HG03354 (cell line): ENCODE measurements at regions not wholly inside any gene's neighbourhood (a gene's known extent, or its start where the extent isn't known, plus 50 kb on each side); places are given as distances from the start of the nearest gene placed in this dataset.

Source experiments
- ATAC-seq: cut with Tn5 transposase; IDR thresholded peaks from one replicate; pipeline ENCODE4 v1.9.1; 2021; ENCODE audit warnings: mild to moderate bottlenecking; ENCODE audit not compliant: unreplicated experiment, poor library complexity, severe bottlenecking

DNA sequence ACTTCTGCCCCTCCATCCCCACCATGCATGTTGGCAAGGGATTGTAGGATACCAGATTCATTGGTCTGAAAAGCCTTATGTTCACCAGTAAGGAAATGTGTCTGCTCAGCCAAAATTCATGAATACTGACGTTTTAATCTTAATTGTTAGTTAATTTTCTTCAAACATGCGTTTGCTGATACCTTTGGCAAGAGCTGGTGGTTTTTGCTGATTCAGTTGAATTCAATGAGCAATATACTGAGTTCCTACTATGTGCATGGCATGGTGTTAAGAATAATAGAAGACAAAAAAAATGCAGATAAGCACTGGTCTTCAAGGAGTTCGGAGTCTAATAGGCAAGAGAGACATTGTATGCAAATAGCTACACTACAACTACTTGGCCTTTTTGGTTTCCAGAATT, 811.6 kb downstream of the BCL11A start:
- no peak for ATAC-seq

DNA sequence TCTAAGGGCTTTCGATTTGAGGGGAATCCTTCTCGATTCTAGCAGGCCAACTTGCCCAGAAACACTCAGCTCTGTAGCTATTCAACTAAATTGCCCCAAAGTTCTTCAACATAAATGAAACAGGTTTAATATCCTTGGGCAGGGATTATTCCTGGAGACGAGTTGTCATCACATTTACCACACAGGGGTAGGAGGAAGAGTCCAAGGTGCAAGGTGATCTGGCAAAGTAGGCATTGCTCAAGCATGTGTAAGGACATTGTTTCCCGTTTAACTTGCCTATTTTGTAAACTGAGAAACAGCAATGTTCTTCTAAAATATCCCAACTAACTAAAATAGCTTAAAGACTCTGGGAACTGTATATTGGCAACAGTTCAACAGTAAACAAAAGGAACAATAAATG, 814.3 kb downstream of the BCL11A start:
- no peak for ATAC-seq

DNA sequence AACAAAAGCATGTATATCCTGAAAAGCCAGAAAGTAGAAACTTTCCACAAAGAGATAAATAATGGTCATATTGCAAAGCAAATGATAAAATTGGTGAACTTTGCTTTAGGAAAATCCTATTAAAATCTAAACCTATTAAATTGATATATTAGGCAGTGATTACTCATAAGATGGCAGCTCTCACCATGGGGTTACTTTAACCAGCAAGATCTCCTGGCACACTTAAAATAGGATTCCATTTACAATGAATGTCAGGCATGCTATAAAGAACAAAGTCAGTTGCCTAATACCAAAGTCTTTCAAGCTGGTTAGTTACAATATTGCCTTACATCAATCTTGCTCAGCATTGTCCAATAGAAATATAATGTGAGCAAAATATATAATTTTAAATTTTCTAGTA, 816.2 kb downstream of the BCL11A start:
- no peak for ATAC-seq

DNA sequence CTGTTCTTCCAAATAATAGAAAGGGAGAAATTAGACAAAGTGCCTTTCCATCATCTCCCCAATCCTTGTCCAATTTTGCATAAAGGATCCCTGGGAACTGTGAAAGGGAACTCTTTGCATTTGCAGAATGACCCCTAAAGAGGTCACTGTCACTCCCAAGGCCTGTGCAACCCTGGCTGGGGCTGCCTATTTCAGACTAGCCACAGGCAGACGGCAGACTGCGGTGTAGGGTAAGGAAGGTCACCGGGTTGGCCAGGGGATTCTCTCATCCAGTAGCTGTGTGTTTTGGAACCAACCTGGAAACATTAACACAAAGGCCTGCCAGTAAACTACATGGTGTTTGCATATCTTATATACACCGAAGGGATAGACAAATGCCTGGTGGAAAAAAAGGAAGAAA, 818.7 kb downstream of the BCL11A start:
- ATAC-seq, result no peak

DNA sequence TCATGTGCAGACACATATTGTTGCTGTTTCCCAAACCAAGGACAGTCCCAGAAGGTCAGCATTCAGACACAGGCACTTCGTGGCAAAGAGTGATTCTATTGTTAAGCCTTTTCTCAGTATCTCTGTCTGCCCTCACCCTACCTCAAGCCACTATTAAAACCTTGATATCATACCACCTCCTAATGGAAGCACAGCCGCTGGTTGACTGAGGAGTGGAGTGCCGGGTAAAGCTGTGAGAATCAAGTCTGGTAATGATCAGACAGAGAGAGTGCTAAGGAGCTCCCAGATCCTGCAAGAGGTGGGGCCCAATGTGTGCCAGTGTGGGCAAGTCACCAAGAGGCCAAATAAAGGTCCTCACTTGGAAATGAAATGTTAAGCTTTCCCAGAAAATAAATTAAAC, 819.5 kb downstream of the BCL11A start:
- ATAC-seq, result no peak

DNA sequence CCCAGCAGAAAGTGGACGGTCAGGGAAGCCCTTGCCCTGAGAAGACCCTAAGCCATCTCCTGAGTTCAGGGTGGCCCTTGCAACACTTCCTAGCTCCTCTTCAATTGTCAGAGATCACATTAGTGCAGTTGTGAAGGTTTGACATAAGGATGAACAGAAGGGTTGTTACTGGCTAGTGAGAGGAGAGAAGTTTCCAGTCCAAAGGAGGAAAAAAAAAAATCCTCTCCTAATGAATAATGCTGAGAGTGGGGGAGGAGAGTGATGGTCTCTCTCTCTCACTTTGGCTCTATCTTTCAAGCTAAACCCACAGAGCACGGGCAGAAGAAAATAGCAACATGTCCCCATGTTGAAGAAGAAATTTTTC, 819.9 kb downstream of the BCL11A start:
- ATAC-seq, result no peak

DNA sequence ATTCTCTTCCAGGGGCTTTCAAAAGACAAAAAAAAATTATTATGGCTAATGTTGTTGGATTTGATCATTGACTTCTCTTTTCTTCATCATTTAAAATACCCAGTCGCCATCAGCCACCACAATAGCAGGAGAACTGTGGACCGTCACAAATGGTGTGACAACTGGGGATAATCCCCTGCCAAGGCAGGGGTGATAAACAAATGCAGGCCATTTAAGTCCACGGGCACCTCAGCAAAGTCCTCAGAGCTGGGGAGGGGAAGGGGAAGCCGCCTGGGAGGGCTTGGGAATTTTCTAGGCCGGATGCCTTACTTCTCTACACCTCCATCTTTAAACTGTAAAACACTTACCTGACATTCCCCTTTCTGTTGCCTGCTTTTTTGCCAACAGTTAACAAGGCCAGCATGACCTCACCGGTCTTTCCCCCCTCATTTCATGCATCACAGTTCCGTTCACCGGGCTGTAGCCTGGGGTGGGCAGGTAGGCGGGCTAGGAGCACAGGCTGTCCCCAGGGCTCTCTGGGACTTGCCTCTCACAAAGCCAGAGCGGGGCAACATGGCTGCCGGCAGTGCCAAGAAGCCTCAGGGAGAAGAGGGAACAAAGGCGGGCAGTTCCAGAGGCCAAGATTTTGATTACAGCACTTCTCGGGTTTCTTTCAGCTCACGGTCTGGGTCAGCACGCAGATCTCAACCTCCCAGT, 820.4 kb downstream of the BCL11A start:
- no peak for ATAC-seq

DNA sequence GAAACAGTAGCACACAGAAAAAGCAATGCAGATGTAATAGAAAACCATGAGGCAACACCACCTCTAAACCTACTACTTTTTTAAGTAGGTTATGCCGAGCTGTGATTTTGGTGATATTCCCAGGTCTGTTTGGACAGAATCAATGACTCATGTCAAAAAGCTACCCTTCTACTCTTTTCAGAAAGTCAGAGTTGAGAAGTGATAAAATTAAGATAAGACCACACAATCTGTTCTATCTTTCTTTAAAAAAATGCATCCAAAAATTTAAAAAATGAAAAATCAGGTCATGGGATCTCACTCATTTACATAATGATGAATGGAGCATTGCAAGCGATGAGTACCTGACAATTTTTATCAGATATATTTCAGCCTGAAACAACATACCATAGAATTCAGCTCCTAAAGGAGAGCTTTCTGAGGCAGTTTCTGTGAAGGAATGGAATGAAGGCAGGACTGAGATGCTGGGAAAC, 826.3 kb downstream of the BCL11A start:
- ATAC-seq, result no peak

DNA sequence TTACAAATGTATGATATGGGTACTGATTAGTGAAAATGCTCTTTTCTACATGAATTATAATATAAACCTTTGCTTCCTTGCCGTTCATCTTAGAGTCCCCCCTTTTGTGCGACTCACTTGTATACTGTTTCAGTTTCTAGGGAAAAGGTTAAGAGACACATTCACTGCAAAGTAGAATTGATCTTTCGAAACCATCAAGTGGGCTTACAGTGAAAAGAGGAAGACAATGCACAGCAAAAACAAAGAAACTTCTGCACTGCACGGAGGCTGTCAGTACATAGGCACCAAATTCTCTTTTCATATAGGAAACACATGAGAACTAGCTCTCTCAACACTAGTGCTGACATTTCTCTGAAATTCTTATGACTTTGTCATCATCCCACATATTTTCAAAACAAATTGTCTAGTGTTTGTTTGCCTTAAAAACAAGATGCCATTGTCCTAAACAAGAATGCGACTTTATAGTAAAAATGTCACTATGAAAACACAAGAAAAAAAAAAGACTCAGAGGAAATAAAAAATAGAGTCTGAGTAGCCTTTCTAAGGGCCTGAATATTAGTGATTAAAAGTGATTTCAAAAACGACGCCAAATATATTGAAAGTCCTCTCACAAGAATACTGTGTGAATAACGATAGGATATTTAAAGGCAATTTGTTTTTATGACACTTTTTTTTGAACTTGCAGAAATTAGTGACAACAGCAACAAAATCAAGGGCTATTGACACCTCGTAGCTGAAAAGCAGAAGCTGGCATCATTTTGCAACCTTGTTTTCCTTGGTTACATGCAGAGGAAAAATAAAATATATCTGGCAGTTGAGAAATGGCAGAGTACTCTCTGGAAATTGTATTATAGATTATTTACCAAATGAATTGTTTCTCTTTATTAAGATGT, 827.0 kb downstream of the BCL11A start:
- no peak for ATAC-seq

DNA sequence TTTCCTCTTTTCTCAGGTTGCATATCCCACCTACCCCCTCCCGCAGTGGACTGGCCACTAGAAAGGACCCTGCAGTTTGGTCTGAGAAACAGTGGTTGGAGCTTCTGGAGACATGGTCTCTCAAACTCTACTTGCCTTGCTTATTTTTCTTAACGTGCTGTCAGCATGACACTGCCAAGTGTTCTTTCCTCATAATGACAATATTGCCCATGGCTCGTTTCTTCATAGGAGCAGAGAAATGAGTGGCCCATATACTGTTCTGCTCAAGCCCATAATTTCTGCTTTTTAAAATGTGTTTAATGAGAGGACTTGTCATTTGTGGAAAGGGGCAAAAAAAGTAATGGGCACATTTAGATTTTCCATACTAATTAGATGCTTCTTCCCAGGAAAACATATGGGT, 828.7 kb downstream of the BCL11A start:
- ATAC-seq, result no peak

DNA sequence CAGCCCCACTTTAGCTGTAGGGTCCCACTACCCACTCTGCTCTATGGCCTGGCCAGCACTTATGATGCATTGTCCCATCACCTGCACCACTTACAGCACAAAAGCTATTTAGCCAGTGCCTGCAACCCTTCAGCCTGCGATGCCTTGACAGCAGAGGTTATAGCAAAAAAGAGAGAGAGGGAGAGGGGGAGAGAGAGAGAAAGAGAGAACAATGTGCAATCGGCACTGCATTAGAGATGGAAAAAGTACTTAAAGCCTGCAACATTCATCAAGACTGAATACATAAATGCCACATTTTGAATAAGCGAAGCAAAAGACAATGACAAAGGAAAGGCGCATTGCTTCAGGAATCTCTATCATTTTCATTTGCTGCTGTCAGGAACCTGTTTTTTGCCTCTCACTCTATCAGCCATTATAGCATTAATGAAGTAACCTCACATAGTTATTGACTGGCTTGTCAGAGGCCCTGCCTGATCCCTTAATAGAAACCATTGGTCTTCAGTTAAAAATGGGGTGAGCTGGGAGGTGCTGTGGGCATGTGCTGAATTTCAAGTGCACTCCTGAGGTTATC, 833.1 kb downstream of the BCL11A start:
- no peak for ATAC-seq

DNA sequence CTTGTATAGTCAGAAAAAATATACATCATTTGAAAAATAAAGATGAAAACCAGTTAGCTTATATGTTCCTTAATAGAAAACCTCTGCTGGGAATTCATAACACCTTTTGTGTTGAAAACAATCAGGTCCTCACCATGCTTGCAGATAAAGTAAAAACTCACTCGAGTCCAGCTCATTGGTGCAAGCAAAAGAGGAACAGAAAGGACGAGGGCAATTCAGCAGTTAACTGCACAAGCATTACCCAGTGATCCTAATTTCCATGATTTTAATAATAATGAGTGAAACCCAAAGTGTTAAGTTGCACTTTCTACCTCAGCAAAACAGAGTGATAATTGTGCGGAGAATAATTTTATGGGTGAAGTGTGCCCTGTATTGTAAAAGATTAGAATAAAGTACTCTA, 839.9 kb downstream of the BCL11A start:
- ATAC-seq, result no peak

DNA sequence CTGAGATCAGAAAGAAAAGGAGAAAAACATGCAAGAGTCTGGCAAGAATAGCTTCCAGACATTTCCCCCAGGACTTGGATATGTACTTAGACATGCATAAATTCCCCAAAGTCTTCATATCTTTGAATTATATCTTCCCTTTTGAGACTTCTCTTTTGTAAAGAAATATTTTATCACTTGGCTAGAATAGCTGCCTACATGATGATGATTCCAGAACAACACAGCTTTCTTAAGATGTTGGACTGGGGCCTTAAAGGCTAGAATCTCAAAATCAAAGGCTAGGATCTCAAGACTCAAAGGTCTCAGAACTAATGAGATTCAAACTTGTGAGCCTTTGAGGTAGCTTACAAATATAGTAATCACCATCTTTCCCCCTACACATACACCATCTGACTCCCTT, 842.3 kb downstream of the BCL11A start:
- ATAC-seq, result no peak

DNA sequence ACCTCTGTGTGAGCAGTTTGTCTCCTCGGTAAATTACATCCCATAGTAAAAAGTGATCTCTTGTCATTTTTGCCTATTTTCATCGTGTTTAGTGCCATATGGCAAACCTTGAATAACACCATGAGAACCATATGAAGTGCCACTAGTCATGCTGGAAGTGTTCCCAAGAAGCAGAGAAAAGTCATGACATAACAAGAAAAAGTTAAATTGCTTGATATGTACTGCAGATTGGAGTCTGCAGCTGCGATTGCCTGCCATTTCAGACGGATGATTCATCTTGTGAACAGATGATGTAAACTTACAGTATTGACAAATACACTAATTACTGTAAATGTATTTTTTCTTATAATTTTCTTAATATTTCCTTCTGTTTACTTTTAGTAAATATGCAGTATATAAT, 846.7 kb downstream of the BCL11A start:
- no peak for ATAC-seq

DNA sequence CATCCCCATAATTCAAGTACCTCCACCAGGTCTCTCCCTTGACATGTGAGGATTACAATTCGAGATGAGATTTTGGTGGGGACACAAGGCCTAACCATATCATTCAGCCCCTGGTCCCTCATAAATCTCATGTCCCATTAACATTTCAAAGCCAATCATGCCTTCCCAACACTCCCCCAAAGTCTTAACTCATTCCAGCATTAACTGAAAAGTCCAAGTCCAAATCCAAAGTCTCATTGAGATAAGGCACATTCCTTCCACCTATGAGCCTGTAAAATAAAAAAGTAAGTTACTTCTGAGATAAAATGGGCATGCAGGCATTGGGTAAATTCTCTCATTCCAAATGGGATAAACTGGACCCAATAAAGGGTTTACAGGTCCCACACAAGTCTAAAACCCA, 849.7 kb downstream of the BCL11A start:
- no peak for ATAC-seq

DNA sequence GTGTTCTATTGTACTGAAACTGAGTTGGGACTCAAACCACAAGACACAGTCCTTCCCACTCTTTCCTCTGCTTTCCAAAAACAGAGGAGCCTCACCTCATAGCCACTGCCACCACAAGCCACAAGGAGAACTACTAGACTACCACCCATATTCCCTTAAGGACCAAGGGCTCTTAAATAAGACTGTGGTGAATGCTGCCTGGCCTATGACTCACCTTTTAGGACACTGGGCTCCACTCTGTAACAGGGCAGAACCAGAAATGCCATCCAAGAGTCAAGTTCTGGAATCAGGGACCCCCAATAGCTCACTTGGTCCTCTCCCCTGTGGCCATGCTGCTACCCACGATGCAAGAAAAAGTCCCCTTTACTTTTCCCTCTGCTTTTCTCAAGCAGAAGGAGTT, 851.4 kb downstream of the BCL11A start:
- ATAC-seq, result no peak

DNA sequence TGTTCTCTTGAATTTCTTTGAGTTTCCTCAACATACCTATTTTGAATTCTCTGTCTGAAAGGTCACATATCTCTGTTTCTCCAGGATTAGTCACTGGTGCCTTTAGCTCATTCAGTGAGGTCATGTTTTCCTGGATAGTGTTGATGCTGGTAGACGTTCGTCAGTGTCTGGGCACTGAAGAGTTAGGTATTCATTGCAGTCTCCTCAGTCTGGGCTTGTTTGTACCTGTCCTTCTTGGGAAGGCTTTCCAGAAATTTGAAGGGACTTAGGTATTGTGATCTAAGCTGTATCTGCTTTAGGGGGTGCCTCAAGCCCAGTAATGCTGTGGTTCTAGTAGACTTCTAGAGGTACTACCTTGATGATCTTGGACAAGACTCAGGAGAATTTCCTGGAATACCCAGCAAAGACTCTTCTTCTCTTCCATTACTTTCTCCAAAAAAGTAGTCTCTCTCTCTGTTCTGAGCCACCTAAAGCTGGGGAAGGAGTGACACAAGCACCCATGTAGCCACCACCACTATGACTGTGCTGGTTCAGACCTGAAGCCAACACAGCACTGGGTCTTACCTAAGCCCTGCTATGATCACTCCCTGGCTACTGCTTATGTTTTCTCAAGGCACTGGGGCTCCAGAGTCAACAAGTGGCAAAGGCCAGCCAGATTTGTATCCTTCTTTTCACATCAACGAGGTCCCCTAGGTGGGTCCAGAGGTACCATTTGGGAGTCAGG, 852.0 kb downstream of the BCL11A start:
- ATAC-seq, result no peak

DNA sequence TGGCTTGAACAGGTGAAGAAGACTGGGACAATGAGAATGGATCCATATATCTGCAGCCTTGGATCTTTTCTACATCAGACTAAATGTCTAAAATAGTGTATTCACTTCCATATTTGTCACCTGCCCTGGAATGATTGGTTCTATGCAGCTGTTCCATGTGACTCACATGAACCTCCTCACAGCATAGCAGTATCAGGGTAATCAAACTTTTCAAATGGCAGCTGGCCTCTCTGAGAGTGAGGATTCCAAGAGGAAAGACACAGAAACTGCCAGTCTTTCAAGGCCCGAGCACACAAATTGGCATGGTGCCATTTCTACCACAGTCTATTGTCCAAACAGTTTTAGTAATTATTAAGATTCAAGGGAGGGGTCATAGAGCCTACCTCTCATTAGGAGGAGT, 859.3 kb downstream of the BCL11A start:
- ATAC-seq, result no peak

DNA sequence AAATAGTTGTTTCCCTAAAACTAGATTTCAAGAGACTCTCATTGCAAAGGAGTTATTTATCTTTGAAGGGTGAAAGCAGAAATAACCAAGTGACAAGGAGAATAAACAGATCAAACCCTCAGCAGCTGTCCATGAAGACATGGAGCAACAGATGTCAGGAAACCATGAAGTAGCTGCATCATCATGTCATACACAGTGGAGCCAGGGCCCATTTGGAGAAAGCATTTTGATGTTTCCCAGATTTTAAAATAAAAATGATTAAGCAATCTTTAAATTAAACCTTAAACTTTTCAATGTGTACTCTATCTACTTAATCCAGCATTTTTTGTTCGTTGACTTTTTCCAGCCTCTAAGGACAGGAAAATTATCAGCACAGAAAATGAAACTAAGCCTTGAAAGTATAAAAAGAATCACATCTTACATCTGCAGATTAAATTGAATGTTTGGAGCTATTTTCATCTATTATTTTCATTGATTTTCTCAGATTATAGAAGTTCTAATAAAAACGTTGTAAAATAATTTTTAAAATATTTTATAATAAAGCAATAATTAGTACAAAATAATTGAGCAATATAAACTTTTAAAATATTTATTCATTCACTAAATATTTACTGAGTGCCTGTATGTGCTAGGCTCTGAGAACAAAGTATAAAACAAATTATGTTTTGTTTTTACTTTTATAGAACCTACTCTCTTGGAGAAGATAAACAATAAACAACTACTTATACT, 860.1 kb downstream of the BCL11A start:
- no peak for ATAC-seq
